ENCODE measurements at regions not wholly inside any gene's neighbourhood (a gene's known extent, or its start where the extent isn't known, plus 50 kb on each side); places are given as distances from the start of the nearest gene placed in this dataset.

DNA sequence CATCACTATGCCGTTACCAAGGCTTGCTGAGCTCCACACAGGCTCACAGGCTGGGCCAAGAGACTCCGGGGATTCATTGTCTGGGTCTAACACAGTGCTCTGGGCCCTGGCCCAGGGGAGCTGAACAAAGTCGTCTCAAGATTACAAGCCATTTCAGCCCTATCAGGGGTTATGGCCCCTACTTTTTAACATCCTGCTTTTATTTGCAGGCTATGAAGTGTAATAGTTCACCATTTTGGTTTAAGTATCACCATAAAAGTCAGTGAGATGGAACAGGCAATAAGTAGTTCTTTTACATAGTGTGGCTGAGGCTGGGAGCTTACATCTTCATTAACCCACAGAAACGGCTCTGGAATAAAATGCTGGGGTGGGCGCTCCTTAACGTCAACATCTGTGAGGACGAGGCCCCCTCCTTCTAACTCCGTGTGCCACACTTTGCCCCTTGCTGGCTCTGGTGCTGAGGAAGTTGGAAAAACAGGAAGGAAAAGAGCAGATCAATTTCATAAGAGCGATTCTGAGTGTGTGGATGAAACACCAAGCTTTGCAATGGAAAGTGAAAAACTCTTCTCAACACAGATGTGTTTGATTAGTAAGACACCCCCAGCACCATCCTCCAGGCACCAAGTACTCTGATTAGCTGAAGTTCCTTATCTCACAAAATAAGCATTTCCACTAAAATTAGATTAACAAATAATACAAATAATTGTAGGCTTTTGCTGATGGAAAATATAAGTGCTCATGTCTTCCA is 447.3 kb downstream of the MAFB start:
- no peaks in the 10 kb centered on the region for H3K9me3 ChIP-seq
- intact Hi-C loops (cut with DNase I): no loop called here
- WGBS, 2 donors: 41 to 54% methylated on average over 9 of the region's 9 CpGs
- no peak for DNase-seq
- H3K27ac ChIP-seq: no peak overlapping the region
- no peak overlapping the region for H3K4me3 ChIP-seq
- ATAC-seq: no peak
- H3K27me3 ChIP-seq: no peaks in the 10 kb centered on the region
- TF ChIP-seq, protein P1, sequence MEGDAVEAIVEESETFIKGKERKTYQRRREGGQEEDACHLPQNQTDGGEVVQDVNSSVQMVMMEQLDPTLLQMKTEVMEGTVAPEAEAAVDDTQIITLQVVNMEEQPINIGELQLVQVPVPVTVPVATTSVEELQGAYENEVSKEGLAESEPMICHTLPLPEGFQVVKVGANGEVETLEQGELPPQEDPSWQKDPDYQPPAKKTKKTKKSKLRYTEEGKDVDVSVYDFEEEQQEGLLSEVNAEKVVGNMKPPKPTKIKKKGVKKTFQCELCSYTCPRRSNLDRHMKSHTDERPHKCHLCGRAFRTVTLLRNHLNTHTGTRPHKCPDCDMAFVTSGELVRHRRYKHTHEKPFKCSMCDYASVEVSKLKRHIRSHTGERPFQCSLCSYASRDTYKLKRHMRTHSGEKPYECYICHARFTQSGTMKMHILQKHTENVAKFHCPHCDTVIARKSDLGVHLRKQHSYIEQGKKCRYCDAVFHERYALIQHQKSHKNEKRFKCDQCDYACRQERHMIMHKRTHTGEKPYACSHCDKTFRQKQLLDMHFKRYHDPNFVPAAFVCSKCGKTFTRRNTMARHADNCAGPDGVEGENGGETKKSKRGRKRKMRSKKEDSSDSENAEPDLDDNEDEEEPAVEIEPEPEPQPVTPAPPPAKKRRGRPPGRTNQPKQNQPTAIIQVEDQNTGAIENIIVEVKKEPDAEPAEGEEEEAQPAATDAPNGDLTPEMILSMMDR (IDR thresholded peaks at IDR 0.05): no peak
- no peak for TF ChIP-seq POLR2A (IDR thresholded peaks at IDR 0.05)
- H3K36me3 ChIP-seq (replicated peaks in 1 of 2; ENCODE audit: insufficient read depth in 1 of 2, low read depth in 2 of 2): no peaks in the 10 kb centered on the region
- no peaks in the 10 kb centered on the region for H3K4me1 ChIP-seq

DNA sequence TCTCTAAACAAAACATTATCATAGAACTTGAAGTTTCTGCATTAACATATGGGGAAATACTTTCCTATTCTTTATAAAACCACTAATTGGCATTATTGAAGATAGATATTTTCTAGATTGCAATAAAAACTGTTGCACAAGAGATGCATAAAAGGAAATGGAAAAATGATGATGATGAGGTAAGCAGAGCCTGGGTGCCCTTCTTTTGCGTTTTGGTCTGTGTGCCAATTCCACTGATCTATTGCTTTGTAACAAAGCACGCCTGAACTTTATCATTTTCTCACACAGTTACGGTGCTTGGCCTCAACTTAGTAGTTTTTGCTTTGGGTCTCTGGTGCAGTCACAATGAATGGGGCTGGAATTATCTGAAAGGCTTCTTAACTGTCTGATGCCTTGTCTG is 450.5 kb downstream of the MAFB start:
- Histone ChIP-seq H3K27me3 (no peaks in the 10 kb centered on the region), H3K36me3 (replicated peaks in 1 of 2; ENCODE audit: insufficient read depth in 1 of 2, low read depth in 2 of 2) (no peaks in the 10 kb centered on the region), H3K27ac (no peak overlapping the region), H3K4me1 (no peaks in the 10 kb centered on the region), H3K9me3 (no peaks in the 10 kb centered on the region), H3K4me3 (no peak overlapping the region)
- intact Hi-C loops (cut with DNase I): no loop called here
- no peak for DNase-seq
- TF ChIP-seq POLR2A (IDR thresholded peaks at IDR 0.05): no peak
- TF ChIP-seq, protein P1 (IDR thresholded peaks at IDR 0.05): no peak
- ATAC-seq: no peak
- WGBS, 2 donors: 55 to 66% methylated on average over 3 of the region's 3 CpGs

DNA sequence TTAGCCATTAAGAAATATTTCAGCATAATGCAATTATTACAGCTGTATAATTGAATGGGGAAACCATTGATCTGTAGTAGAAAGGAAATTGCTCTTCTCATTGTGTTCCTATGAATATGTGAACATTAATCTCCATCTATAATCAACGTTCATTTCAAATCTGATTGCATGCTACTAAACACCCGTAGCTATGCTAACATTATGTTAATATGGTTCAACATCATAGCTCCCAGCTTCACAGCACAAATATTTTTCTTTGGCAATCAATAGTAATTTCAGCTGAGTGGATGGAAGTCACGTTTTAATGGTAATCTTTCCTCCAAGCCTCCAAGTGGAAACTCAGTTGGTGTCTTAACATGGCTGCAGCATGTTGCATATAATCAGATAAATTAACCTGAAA is 454.4 kb downstream of the MAFB start:
- TF ChIP-seq POLR2A (IDR thresholded peaks at IDR 0.05): no peak
- TF ChIP-seq, protein P1 (IDR thresholded peaks at IDR 0.05): no peak
- 18 to 22% methylated on average over 3 of the region's 3 CpGs for WGBS, 2 donors
- no peaks in the 10 kb centered on the region for H3K4me1 ChIP-seq
- H3K27ac ChIP-seq: no peak overlapping the region
- no peaks in the 10 kb centered on the region for H3K36me3 ChIP-seq (replicated peaks in 1 of 2; ENCODE audit: insufficient read depth in 1 of 2, low read depth in 2 of 2)
- DNase-seq (no peak), ATAC-seq (no peak)
- intact Hi-C loops (cut with DNase I): no loop called here
- H3K9me3 ChIP-seq: no peaks in the 10 kb centered on the region
- H3K27me3 ChIP-seq: no peaks in the 10 kb centered on the region
- no peak overlapping the region for H3K4me3 ChIP-seq

DNA sequence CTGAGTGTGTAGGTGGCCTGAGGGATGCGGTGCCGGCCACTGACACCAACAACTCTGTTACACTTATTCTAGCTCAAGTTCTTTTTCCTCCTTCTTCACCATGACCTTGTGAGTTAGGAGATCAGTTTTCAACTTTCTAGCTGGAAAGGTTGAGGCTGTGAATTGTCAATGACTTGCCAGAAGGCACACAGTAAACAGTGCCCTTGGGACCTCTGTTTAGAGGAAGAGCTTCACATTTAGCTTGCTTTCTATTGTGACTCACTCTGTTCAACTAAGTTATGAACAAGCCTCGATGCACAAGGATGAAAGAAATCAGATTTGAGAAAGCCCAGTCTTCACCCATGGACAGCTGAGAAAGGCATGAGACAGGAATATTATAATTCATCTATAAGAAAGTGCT is 455.6 kb downstream of the MAFB start:
- H3K27ac ChIP-seq: no peak overlapping the region

More for the DNA sequence above, 455.6 kb downstream of the MAFB start:
- Histone ChIP-seq H3K4me1 (no peaks in the 10 kb centered on the region), H3K27me3 (no peaks in the 10 kb centered on the region), H3K4me3 (no peak overlapping the region), H3K9me3 (no peaks in the 10 kb centered on the region), H3K36me3 (replicated peaks in 1 of 2; ENCODE audit: insufficient read depth in 1 of 2, low read depth in 2 of 2) (no peaks in the 10 kb centered on the region)
- ATAC-seq (no peak), DNase-seq (no peak)
- 68 to 72% methylated on average over 3 of the region's 3 CpGs for WGBS, 2 donors
- TF ChIP-seq, protein P1 (IDR thresholded peaks at IDR 0.05): no peak
- no peak for TF ChIP-seq POLR2A (IDR thresholded peaks at IDR 0.05)
- intact Hi-C loops (cut with DNase I): no loop called here

Measured in body of pancreas (tissue), 4 donors.